ENCODE measurements at regions not wholly inside any gene's neighbourhood (a gene's known extent, or its start where the extent isn't known, plus 50 kb on each side); places are given as distances from the start of the nearest gene placed in this dataset.

DNA sequence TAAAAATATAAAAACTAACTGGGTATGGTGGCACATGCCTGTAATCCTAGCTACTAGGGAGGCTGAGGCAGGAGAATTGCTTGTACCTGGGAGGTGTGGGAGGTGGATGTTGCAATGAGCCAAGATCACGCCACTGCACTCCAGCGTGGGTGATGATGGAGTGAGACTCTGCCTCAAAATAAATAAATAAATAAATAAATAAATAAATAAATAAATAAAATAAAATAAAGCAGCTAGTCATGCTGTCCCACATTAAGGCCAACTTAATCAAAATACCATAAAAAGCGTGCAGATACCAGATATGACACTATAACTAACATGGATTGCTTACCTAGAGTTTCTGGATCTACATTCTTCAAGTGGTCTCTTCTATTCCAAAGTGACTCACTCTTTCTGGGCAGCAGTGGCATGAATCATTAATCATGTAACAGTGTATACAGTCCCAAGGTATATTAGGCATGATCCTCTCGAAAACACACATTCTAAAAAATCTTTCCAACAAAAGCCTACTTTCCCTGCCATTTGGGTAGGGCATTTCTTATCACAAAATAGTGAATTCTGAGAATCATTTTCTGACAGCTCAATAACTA, 187.1 kb downstream of the ELAVL2 start:
- no peaks in the 10 kb centered on the region for H3K79me2 ChIP-seq (ENCODE audit: insufficient read depth, low read length)
- H3K27me3 ChIP-seq (ENCODE audit: low read length): no peaks in the 10 kb centered on the region
- H3K9me3 ChIP-seq (ENCODE audit: insufficient read depth, low read length): no peaks in the 10 kb centered on the region; the same call in 1 of the 2 replicates
- H3K4me2 ChIP-seq (ENCODE audit: low read depth, low read length, poor library complexity, severe bottlenecking): no peak overlapping the region
- no peak overlapping the region for H2AFZ ChIP-seq (ENCODE audit: low read depth, low read length, severe bottlenecking)
- H3K27ac ChIP-seq (ENCODE audit: low read depth, low read length): no peak overlapping the region
- H3F3A ChIP-seq (ENCODE audit: insufficient read depth): no peaks in the 10 kb centered on the region
- no peak overlapping the region for H3K9ac ChIP-seq (ENCODE audit: low read length)
- TF ChIP-seq EZH2phosphoT487 (conservative IDR thresholded peaks at IDR 0.05; ENCODE audit: low read length): no peak
- TF ChIP-seq, protein P1, sequence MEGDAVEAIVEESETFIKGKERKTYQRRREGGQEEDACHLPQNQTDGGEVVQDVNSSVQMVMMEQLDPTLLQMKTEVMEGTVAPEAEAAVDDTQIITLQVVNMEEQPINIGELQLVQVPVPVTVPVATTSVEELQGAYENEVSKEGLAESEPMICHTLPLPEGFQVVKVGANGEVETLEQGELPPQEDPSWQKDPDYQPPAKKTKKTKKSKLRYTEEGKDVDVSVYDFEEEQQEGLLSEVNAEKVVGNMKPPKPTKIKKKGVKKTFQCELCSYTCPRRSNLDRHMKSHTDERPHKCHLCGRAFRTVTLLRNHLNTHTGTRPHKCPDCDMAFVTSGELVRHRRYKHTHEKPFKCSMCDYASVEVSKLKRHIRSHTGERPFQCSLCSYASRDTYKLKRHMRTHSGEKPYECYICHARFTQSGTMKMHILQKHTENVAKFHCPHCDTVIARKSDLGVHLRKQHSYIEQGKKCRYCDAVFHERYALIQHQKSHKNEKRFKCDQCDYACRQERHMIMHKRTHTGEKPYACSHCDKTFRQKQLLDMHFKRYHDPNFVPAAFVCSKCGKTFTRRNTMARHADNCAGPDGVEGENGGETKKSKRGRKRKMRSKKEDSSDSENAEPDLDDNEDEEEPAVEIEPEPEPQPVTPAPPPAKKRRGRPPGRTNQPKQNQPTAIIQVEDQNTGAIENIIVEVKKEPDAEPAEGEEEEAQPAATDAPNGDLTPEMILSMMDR (IDR thresholded peaks at IDR 0.05; ENCODE audit: insufficient read depth, low read length, poor library complexity, severe bottlenecking): no peak
- H3K36me3 ChIP-seq (ENCODE audit: low read length): no peaks in the 10 kb centered on the region
- H3K4me3 ChIP-seq (ENCODE audit: insufficient read depth, low read length, poor library complexity, severe bottlenecking): no peak overlapping the region
- H3K9me2 ChIP-seq (replicated peaks; ENCODE audit: insufficient read depth, low read length): no peaks in the 10 kb centered on the region
- H4K20me1 ChIP-seq (ENCODE audit: low read depth, low read length): no peaks in the 10 kb centered on the region

Data from SU-DHL-6 (cell line).